CD14-positive monocyte (primary cell): ENCODE measurements at regions not wholly inside any gene's neighbourhood (a gene's known extent, or its start where the extent isn't known, plus 50 kb on each side); places are given as distances from the start of the nearest gene placed in this dataset.

Source experiments
- DNase-seq, 3 donors: peaks; one replicate each; pipeline ENCODE4 v3.0.0-alpha.2; 2011 to 2022
- H2AFZ ChIP-seq: 2 replicates; pipeline ENCODE4 v1.6.0; 2012; ENCODE audit warnings: mild to moderate bottlenecking, low read depth, low read length, inconsistent platforms; ENCODE audit not compliant: insufficient read depth, poor library complexity, severe bottlenecking
- H3K27ac ChIP-seq, 2 donors: 1 replicate in 1 of 2; 2 replicates in 1 of 2; pipeline ENCODE4 v1.5.1; 2012 to 2013; ENCODE audit warnings: low read length in 2 of 2, control low read depth in 1 of 2, inconsistent platforms in 1 of 2, low read depth in 1 of 2, mild to moderate bottlenecking in 1 of 2
- H3K27me3 ChIP-seq, 2 donors: one replicate each; pipeline versions ENCODE4 v1.6.0 to v1.6.1; 2011 to 2013; ENCODE audit warnings: low read length in 2 of 2; ENCODE audit not compliant: control insufficient read depth in 2 of 2, insufficient read depth in 2 of 2
- H3K36me3 ChIP-seq, 2 donors: replicated peaks in 1 of 2; 1 replicate in 1 of 2; 2 replicates in 1 of 2; pipeline versions ENCODE4 v1.5.1 to v1.6.1; 2012 to 2013; ENCODE audit warnings: low read length in 2 of 2, control low read depth in 1 of 2, inconsistent platforms in 1 of 2, mild to moderate bottlenecking in 1 of 2; ENCODE audit not compliant: insufficient read depth in 2 of 2, control insufficient read depth in 1 of 2
- H3K4me1 ChIP-seq, 2 donors: 1 replicate in 1 of 2; 2 replicates in 1 of 2; pipeline versions ENCODE4 v1.5.1 to v1.6.1; 2012 to 2013; ENCODE audit warnings: low read length in 2 of 2, control low read depth in 1 of 2, inconsistent platforms in 1 of 2, mild to moderate bottlenecking in 1 of 2, moderate library complexity in 1 of 2; ENCODE audit not compliant: insufficient read depth in 2 of 2, control insufficient read depth in 1 of 2
- H3K4me2 ChIP-seq: replicated peaks from 2 replicates; pipeline ENCODE3; 2012; ENCODE audit warnings: low read length, moderate library complexity, mild to moderate bottlenecking; ENCODE audit not compliant: poor library complexity, severe bottlenecking; ENCODE audit errors: extremely low read depth
- H3K4me3 ChIP-seq, 3 experiments: fragments of 200-600 bp in 1 of 3; sonication (generic) in 1 of 3; replicated peaks in 1 of 3; 1 replicate in 2 of 3; 2 replicates in 1 of 3; pipeline ENCODE4 v1.5.1; 2011 to 2013; ENCODE audit warnings: low read length in 3 of 3, mild to moderate bottlenecking in 3 of 3, control low read depth in 2 of 3, low read depth in 2 of 3, inconsistent platforms in 1 of 3, moderate library complexity in 1 of 3
- H3K79me2 ChIP-seq: 2 replicates; pipeline ENCODE4 v1.6.0; 2012; ENCODE audit warnings: mild to moderate bottlenecking, control low read depth, inconsistent platforms, low read length, moderate library complexity; ENCODE audit not compliant: insufficient read depth
- H3K9ac ChIP-seq: 2 replicates; pipeline ENCODE4 v1.6.0; 2017; ENCODE audit warnings: low read length, mild to moderate bottlenecking; ENCODE audit not compliant: insufficient read depth, poor library complexity, severe bottlenecking
- H3K9me3 ChIP-seq, 2 donors: replicated peaks in 1 of 2; 1 replicate in 1 of 2; 2 replicates in 1 of 2; pipeline versions ENCODE4 v1.5.1 to v1.6.1; 2012 to 2013; ENCODE audit warnings: low read length in 2 of 2, control low read depth in 1 of 2; ENCODE audit not compliant: control insufficient read depth in 1 of 2, insufficient read depth in 1 of 2
- H4K20me1 ChIP-seq: 2 replicates; pipeline ENCODE4 v1.6.0; 2012; ENCODE audit warnings: mild to moderate bottlenecking, low read length, control low read depth, moderate library complexity; ENCODE audit not compliant: insufficient read depth
- H3K27ac Mint-ChIP-seq, 7 donors: one replicate each; pipeline ENCODE4 v1.8.0; 2020; ENCODE audit warnings: mild to moderate bottlenecking in 7 of 7, mixed read lengths in 7 of 7, moderate library complexity in 6 of 7, inconsistent platforms in 2 of 7
- H3K27me3 Mint-ChIP-seq, 3 donors: one replicate each; pipeline ENCODE4 v1.8.0; 2021 to 2022; ENCODE audit warnings: low read depth in 3 of 3, mild to moderate bottlenecking in 3 of 3, mixed read lengths in 3 of 3, moderate library complexity in 3 of 3, inconsistent platforms in 1 of 3
- H3K36me3 Mint-ChIP-seq, 2 donors: one replicate each; pipeline ENCODE4 v1.8.0; 2020; ENCODE audit warnings: mixed read lengths in 2 of 2, inconsistent platforms in 1 of 2, mild to moderate bottlenecking in 1 of 2
- H3K4me1 Mint-ChIP-seq: one replicate; pipeline ENCODE4 v1.8.0; 2020; ENCODE audit warnings: mild to moderate bottlenecking, mixed read lengths
- H3K4me3 Mint-ChIP-seq, 2 donors: one replicate each; pipeline ENCODE4 v1.8.0; 2020; ENCODE audit warnings: mild to moderate bottlenecking in 2 of 2, mixed read lengths in 2 of 2, moderate library complexity in 1 of 2
- H3K9me3 Mint-ChIP-seq, 7 donors: one replicate each; pipeline ENCODE4 v1.8.0; 2020 to 2022; ENCODE audit warnings: mixed read lengths in 7 of 7, mild to moderate bottlenecking in 6 of 7, moderate library complexity in 6 of 7, inconsistent platforms in 2 of 7
- CTCF ChIP-seq: fragments of 200-600 bp; IDR thresholded peaks from one replicate; pipeline ENCODE4 v1.8.0; 2022; ENCODE audit warnings: antibody characterized with exemption, mild to moderate bottlenecking
- WGBS: methylation state at CpG from one replicate; pipeline ENCODE4 v1.1.5; 2013; ENCODE audit warnings: missing lambda C conversion rate; ENCODE audit not compliant: insufficient coverage; 5-methylcytosine and 5-hydroxymethylcytosine counted together
- intact Hi-C, 2 donors: fragments of 100-400 bp; cut with micrococcal nuclease; formaldehyde crosslinking; loops; one replicate each; pipeline versions ENCODE4 v1.15.0 to v1.15.1; 2023

GRCh38 chr2:111686994-111687393, 197.0 kb downstream of the ANAPC1 start:
- no peaks in the 10 kb centered on the region for H3K9me3 ChIP-seq
- 97% methylated on average over 3 of the region's 4 CpGs for WGBS

GRCh38 chr2:111687911-111688310, 196.1 kb downstream of the ANAPC1 start:
- H3K9me3 Mint-ChIP-seq = peaks cover 0 to 1% (median 0%) of the 10 kb centered on the region in 7 donors
- no peaks in the 10 kb centered on the region for H3K4me1 ChIP-seq
- 90% methylated on average over 10 of the region's 11 CpGs for WGBS
- no peak overlapping the region for H2AFZ ChIP-seq
- H3K79me2 ChIP-seq = no peaks in the 10 kb centered on the region
- H3K4me1 Mint-ChIP-seq = peaks cover 2% of the 10 kb centered on the region
- H3K9me3 ChIP-seq = no peaks in the 10 kb centered on the region
- H3K27me3 ChIP-seq = no peaks in the 10 kb centered on the region
- no peak overlapping the region for H3K4me3 ChIP-seq
- no peak overlapping the region for H3K9ac ChIP-seq
- H3K27me3 Mint-ChIP-seq = peaks cover 0 to 8% (median 2%) of the 10 kb centered on the region in 3 donors
- H3K27ac Mint-ChIP-seq = no peak overlapping the region
- no peak overlapping the region for H3K4me3 Mint-ChIP-seq
- no peak for DNase-seq
- intact Hi-C loops = no loop called here
- H4K20me1 ChIP-seq = no peaks in the 10 kb centered on the region
- no peaks in the 10 kb centered on the region for H3K36me3 Mint-ChIP-seq
- no peak overlapping the region for H3K27ac ChIP-seq
- no peaks in the 10 kb centered on the region for H3K36me3 ChIP-seq
- H3K4me2 ChIP-seq = no peak overlapping the region
- TF ChIP-seq CTCF = no peak

More at GRCh38 chr2:111686994-111687393, 197.0 kb downstream of the ANAPC1 start:
- no peak for TF ChIP-seq CTCF
- intact Hi-C loops = no loop called here
- no peaks in the 10 kb centered on the region for H3K36me3 Mint-ChIP-seq
- H3K27me3 Mint-ChIP-seq = peaks cover 0 to 6% (median 2%) of the 10 kb centered on the region in 3 donors
- no peak overlapping the region for H3K4me3 Mint-ChIP-seq
- Histone ChIP-seq H3K4me2 (no peak overlapping the region), H3K4me1 (no peaks in the 10 kb centered on the region), H2AFZ (no peak overlapping the region), H3K9ac (no peak overlapping the region), H3K27ac (no peak overlapping the region), H3K27me3 (no peaks in the 10 kb centered on the region), H3K79me2 (no peaks in the 10 kb centered on the region), H3K36me3 (no peaks in the 10 kb centered on the region), H3K4me3 (no peak overlapping the region), H4K20me1 (no peaks in the 10 kb centered on the region)
- H3K27ac Mint-ChIP-seq = peak overlapping the region in 1 of 7 donors; percentile 63
- no peak for DNase-seq
- peaks cover 0 to 3% (median 0%) of the 10 kb centered on the region in 7 donors for H3K9me3 Mint-ChIP-seq
- peaks cover 2% of the 10 kb centered on the region for H3K4me1 Mint-ChIP-seq
